ENCODE measurements at regions not wholly inside any gene's neighbourhood (a gene's known extent, or its start where the extent isn't known, plus 50 kb on each side); places are given as distances from the start of the nearest gene placed in this dataset.
"Not testable (repeated sequence)": the region's sequence is repeated elsewhere in the genome, so short reads cannot be mapped to it uniquely, and the experiment has no call there.

DNA sequence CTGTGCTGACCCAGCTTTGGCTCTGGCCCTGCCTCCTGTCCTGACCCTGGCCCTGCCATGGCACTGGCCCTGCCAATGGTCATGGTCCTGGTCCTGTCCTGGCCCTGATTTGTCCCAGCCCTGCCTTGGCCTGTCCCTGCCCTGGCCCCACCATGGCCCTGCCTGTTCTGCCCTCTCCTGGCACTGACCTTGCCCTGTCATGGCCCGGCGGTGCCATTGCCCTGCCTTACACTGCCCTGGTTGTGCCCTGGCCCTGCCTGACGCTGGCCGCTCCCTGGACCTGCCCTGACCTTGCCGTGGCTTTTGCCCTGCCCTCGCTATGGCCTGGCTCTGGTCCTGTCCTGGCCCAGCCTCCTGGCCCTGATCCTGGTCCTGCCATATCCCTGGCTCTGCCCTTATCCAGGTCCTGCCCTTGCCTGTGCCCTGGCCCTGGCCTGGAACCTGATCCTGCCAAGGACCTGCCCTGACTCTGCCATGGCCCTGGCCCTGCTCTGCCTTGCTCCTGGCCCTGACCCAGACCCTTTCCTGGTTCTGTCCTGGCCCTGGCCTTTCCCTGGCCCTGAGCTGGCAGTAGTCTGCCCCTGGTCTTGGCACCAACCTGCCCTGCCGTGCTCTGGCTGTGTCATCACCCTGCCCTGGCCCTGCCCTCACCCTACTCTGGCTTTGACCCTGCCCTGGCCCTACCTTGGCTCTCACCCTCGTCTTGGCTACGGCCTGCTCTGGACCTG lies 225.5 kb downstream of the LIPI start:
- TF ChIP-seq, protein P1, sequence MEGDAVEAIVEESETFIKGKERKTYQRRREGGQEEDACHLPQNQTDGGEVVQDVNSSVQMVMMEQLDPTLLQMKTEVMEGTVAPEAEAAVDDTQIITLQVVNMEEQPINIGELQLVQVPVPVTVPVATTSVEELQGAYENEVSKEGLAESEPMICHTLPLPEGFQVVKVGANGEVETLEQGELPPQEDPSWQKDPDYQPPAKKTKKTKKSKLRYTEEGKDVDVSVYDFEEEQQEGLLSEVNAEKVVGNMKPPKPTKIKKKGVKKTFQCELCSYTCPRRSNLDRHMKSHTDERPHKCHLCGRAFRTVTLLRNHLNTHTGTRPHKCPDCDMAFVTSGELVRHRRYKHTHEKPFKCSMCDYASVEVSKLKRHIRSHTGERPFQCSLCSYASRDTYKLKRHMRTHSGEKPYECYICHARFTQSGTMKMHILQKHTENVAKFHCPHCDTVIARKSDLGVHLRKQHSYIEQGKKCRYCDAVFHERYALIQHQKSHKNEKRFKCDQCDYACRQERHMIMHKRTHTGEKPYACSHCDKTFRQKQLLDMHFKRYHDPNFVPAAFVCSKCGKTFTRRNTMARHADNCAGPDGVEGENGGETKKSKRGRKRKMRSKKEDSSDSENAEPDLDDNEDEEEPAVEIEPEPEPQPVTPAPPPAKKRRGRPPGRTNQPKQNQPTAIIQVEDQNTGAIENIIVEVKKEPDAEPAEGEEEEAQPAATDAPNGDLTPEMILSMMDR (IDR thresholded peaks at IDR 0.05; ENCODE audit: low read depth, low read length, poor library complexity, severe bottlenecking): not testable (repeated sequence)
- not testable (repeated sequence) for TF ChIP-seq EZH2phosphoT487 (IDR thresholded peaks at IDR 0.05; ENCODE audit: borderline replicate concordance, low read length)
